ENCODE measurements at regions not wholly inside any gene's neighbourhood (a gene's known extent, or its start where the extent isn't known, plus 50 kb on each side); places are given as distances from the start of the nearest gene placed in this dataset.
"Not testable (repeated sequence)": the region's sequence is repeated elsewhere in the genome, so short reads cannot be mapped to it uniquely, and the experiment has no call there.

DNA sequence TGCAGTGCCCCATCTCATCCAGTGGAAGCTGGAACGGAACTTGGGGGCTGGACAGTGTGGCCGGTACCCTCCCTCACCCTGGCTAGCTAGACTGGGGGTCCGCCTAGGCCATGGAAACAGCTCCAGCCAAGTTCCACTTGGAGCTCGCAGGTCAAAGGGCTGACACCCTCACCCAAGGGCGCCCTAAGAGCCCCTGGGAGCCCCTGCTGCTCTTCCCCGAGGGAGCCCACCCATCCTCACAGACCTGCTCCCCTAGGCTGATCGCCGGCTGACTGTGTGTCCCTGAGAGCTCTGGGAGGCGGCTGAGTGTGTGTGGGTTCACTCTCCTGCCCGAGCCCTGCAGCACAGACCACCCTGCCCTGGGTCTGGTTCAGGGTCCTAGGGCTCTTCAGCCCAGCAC is 118.2 kb upstream of the OTOS start:
- H3K4me3 ChIP-seq (replicated peaks in 1 of 3) = no peak overlapping the region
- no peaks in the 10 kb centered on the region for H3K27me3 ChIP-seq
- no peaks in the 10 kb centered on the region for H3K9me3 ChIP-seq
- peaks cover 7 to 34% of the 10 kb centered on the region in 2 donors for H3K4me1 ChIP-seq
- DNase-seq = no peak
- intact Hi-C loops (cut with DNase I) = no loop called here
- WGBS, 2 donors = 88 to 100% methylated on average over 2 to 5 of the region's 10 CpGs
- no peak overlapping the region for H3K27ac ChIP-seq
- H3K36me3 ChIP-seq = no peaks in the 10 kb centered on the region
- TF ChIP-seq, protein P1, sequence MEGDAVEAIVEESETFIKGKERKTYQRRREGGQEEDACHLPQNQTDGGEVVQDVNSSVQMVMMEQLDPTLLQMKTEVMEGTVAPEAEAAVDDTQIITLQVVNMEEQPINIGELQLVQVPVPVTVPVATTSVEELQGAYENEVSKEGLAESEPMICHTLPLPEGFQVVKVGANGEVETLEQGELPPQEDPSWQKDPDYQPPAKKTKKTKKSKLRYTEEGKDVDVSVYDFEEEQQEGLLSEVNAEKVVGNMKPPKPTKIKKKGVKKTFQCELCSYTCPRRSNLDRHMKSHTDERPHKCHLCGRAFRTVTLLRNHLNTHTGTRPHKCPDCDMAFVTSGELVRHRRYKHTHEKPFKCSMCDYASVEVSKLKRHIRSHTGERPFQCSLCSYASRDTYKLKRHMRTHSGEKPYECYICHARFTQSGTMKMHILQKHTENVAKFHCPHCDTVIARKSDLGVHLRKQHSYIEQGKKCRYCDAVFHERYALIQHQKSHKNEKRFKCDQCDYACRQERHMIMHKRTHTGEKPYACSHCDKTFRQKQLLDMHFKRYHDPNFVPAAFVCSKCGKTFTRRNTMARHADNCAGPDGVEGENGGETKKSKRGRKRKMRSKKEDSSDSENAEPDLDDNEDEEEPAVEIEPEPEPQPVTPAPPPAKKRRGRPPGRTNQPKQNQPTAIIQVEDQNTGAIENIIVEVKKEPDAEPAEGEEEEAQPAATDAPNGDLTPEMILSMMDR (IDR thresholded peaks at IDR 0.05) = no peak
- no peak for TF ChIP-seq POLR2A (IDR thresholded peaks at IDR 0.05)

DNA sequence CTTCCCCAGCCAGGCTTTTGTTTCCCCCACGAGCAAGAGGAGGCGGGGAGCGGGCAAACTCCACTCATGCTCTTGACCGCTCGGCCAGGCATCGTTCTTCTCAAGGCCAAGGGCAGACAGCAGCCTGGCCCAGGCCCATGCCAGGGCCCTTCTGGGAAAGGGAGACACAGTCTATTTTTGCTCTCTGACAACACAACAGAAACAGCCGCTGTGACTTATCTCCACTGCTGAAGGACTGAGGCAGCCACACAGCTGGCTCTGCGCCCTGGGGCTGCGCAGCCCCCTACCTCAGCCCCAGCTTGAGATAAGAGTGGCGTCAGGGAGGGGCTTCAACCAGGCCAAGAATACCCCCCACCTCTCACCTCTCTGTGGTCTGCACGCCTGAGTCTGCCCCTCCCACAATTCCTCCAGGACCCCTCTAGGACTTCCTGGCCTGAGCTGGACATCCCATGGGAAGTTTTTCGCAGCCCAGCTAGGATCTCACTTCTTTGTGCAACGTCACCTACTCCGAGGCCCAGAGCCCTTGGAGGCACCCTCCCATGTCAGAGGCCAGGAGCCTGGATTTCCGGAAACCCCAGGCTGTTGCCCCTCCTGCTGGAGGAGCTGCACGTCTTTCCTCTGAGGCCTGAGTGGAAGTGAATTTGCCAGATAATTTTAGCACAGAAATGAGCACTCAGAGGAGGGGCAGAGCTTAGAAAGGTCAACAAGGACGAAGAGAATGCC is 118.9 kb upstream of the OTOS start:
- H3K9me3 ChIP-seq = no peaks in the 10 kb centered on the region
- TF ChIP-seq, protein P1 (IDR thresholded peaks at IDR 0.05) = no peak
- no peak for TF ChIP-seq POLR2A (IDR thresholded peaks at IDR 0.05)

DNA sequence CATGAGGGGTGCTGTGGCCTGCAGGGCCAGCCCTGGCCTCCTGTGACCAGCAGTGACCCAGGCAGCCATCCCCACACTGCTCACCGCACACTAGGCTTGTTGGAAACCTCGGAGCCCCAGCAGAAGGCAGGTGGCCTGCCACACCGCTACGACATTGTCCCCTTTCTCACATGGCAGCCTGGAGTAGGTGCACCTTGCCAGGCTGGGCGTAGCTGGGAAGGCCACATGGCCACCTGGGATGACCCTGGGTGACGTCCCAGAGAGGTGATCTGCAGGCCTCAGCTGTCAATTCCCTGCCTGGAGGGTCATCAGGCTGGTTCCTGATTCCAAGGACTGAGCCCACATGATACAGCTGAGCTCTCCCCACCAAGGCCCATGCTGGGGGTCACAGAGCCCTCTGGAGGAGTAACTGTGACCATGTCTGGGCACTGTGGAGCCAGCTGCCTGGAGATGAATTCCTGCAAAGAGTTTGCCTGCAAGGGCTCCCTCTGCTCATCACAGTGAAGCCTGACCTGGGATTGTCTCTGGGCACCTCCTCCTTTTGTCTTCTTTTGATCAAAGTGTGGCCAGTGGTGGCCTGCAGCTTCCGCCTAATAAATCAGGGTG is 119.6 kb upstream of the OTOS start:
- H3K27ac ChIP-seq = peak overlapping the region in 1 of 3 donors; percentile 49
- no peaks in the 10 kb centered on the region for H3K9me3 ChIP-seq
- TF ChIP-seq, protein P1 (IDR thresholded peaks at IDR 0.05) = no peak
- TF ChIP-seq POLR2A (IDR thresholded peaks at IDR 0.05) = no peak
- H3K4me1 ChIP-seq = peaks cover 7 to 26% of the 10 kb centered on the region in 2 donors
- intact Hi-C loops (cut with DNase I) = no loop called here
- H3K4me3 ChIP-seq (replicated peaks in 1 of 3) = no peak overlapping the region
- H3K27me3 ChIP-seq = no peaks in the 10 kb centered on the region
- DNase-seq = no peak
- H3K36me3 ChIP-seq = no peaks in the 10 kb centered on the region
- WGBS, 2 donors = 68 to 100% methylated on average over 1 to 6 of the region's 7 CpGs

More for the DNA sequence above, 118.9 kb upstream of the OTOS start:
- Histone ChIP-seq H3K4me1 (peaks cover 7 to 31% of the 10 kb centered on the region in 2 donors), H3K27me3 (no peaks in the 10 kb centered on the region), H3K4me3 (replicated peaks in 1 of 3) (no peak overlapping the region), H3K36me3 (no peaks in the 10 kb centered on the region), H3K27ac (peak overlapping the region in 2 of 3 donors; percentile 42 to 49)
- intact Hi-C loops (cut with DNase I) = no loop called here
- peak; percentile 82 to 84 for DNase-seq
- WGBS, 2 donors = 64 to 71% methylated on average over 10 to 15 of the region's 17 CpGs

DNA sequence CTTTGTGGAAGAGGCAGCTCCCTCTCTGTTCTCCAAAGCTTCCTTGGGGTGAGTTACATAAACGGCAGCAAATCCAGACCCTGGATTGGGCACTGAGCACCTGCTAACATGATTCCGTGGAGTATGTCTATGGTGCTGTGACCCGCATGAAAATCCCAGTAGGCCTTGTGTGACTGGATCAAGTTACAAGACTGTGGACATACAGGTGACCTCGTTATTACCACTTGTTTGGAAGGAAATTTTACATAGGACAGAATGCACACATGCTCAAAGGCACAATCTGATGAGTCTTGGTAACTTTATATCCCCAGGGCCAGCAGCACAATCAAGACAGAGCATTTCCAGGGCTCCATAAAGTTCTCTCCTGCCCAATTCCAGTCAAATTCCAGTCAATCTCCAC is 120.2 kb upstream of the OTOS start:
- intact Hi-C loops (cut with DNase I) = no loop called here
- Histone ChIP-seq H3K4me3 (replicated peaks in 1 of 3) (no peak overlapping the region), H3K4me1 (peaks cover 7 to 20% of the 10 kb centered on the region in 2 donors), H3K27me3 (no peaks in the 10 kb centered on the region), H3K9me3 (no peaks in the 10 kb centered on the region), H3K27ac (no peak overlapping the region), H3K36me3 (no peaks in the 10 kb centered on the region)
- DNase-seq = no peak
- TF ChIP-seq, protein P1 (IDR thresholded peaks at IDR 0.05) = no peak
- TF ChIP-seq POLR2A (IDR thresholded peaks at IDR 0.05) = no peak
- WGBS, 2 donors = 81 to 82% methylated on average over 4 of the region's 4 CpGs

DNA sequence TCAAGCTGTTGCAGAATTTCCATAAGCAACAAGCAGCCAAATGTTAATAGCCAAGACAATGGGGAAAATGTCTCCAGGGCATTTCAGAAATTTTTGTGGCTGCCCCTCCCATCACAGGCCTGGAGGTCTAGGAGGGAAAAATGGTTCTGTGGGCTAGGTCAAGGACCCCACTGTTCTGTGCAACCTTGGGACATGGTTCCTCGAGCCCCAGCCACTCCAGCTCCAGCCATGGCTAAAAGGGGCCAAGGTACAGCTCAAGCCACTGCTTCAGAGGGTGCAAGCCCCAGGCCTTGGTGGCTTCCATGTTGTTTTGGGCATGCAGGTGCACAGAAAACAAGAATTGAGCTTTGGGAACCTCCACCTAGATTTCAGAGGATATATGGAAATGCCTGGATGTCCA is 122.1 kb upstream of the OTOS start:
- intact Hi-C loops (cut with DNase I); H3K27me3 ChIP-seq; H3K9me3 ChIP-seq; DNase-seq; H3K36me3 ChIP-seq; H3K27ac ChIP-seq; H3K4me3 ChIP-seq (replicated peaks in 1 of 3); H3K4me1 ChIP-seq: not testable (repeated sequence)
- WGBS, 2 donors = 50 to 63% methylated on average over 1 of the region's 1 CpG
